H1 (cell line): ENCODE measurements at regions not wholly inside any gene's neighbourhood (a gene's known extent, or its start where the extent isn't known, plus 50 kb on each side); places are given as distances from the start of the nearest gene placed in this dataset.

ENCODE experiments used
- CTCF ChIA-PET: fragments of 300-600 bp; sonication (Branson Sonifier 250); formaldehyde crosslinking; loops from one replicate; lab custom pipeline; 2021; ENCODE audit not compliant: partially characterized antibody; lab: Charles Lee
- POLR2A ChIA-PET: fragments of 300-600 bp; sonication (Branson Sonifier 250); formaldehyde crosslinking; loops from one replicate; lab custom pipeline; 2021; ENCODE audit warnings: inconsistent platforms; ENCODE audit not compliant: partially characterized antibody; lab: Charles Lee
- DNase-seq, 2 experiments: peaks; one replicate each; pipeline versions ENCODE4 v3.0.0 to v3.0.0-alpha.2; 2010 to 2022; ENCODE audit warnings: low spot score in 2 of 2, low read depth in 1 of 2, mixed read lengths in 1 of 2
- FAIRE-seq: peaks from 2 replicates; lab custom pipeline; 2011; peaks lifted over from hg19 to GRCh38; lab: Jason Lieb, UNC
- H2AFZ ChIP-seq: 2 replicates; pipeline ENCODE4 v1.8.1; 2012; ENCODE audit warnings: low read length, inconsistent platforms
- H2AK5ac ChIP-seq: 2 replicates; pipeline ENCODE4 v1.6.1; 2013; ENCODE audit warnings: low read depth, low read length
- H2BK120ac ChIP-seq: replicated peaks from 2 replicates; pipeline ENCODE3; 2013; ENCODE audit warnings: low read depth, low read length, inconsistent platforms
- H2BK12ac ChIP-seq: 2 replicates; pipeline ENCODE4 v1.6.1; 2013; ENCODE audit warnings: low read depth, low read length
- H2BK15ac ChIP-seq: 2 replicates; pipeline ENCODE4 v1.6.1; 2013; ENCODE audit warnings: low read length
- H2BK20ac ChIP-seq: 2 replicates; pipeline ENCODE4 v1.6.1; 2013; ENCODE audit warnings: low read length
- H2BK5ac ChIP-seq: 2 replicates; pipeline ENCODE4 v1.6.1; 2013; ENCODE audit warnings: low read depth, low read length
- H3K14ac ChIP-seq: 2 replicates; pipeline ENCODE4 v1.6.1; 2013; ENCODE audit warnings: inconsistent platforms; ENCODE audit not compliant: insufficient read length
- H3K18ac ChIP-seq: 2 replicates; pipeline ENCODE4 v1.6.1; 2013; ENCODE audit warnings: low read length; ENCODE audit errors: extremely low read depth
- H3K23ac ChIP-seq: 2 replicates; pipeline ENCODE4 v1.6.1; 2013; ENCODE audit warnings: inconsistent platforms; ENCODE audit not compliant: insufficient read length
- H3K23me2 ChIP-seq: 2 replicates; pipeline ENCODE4 v1.6.1; 2013; ENCODE audit warnings: low read depth, low read length
- H3K27ac ChIP-seq: 2 replicates; pipeline ENCODE4 v1.6.1; 2011; ENCODE audit warnings: low read depth, low read length, inconsistent platforms
- H3K27me3 ChIP-seq, 4 experiments: replicated peaks in 1 of 4; 1 replicate in 1 of 4; 2 replicates in 3 of 4; pipeline versions ENCODE4 v1.6.1 to v1.8.1; 2011 to 2013; ENCODE audit warnings: low read length in 3 of 4, mild to moderate bottlenecking in 3 of 4, inconsistent platforms in 2 of 4, mixed read lengths in 2 of 4, moderate library complexity in 1 of 4; ENCODE audit not compliant: control insufficient read depth in 3 of 4, insufficient read depth in 3 of 4; ENCODE audit errors: extremely low read depth in 1 of 4
- H3K36me3 ChIP-seq, 4 experiments: 2 replicates each; pipeline versions ENCODE4 v1.6.1 to v1.8.1; 2011 to 2013; ENCODE audit warnings: mild to moderate bottlenecking in 4 of 4, low read length in 3 of 4, moderate library complexity in 2 of 4, control low read depth in 1 of 4, inconsistent platforms in 1 of 4; ENCODE audit not compliant: insufficient read depth in 4 of 4, control insufficient read depth in 2 of 4
- H3K4ac ChIP-seq: replicated peaks from 2 replicates; pipeline ENCODE3; 2013; ENCODE audit warnings: low read length, low read depth, mixed read lengths, inconsistent platforms; ENCODE audit not compliant: insufficient read length
- H3K4me1 ChIP-seq, 4 experiments: replicated peaks in 1 of 4; 1 replicate in 1 of 4; 2 replicates in 3 of 4; pipeline versions ENCODE4 v1.6.1 to v1.8.1; 2011 to 2013; ENCODE audit warnings: low read length in 3 of 4, inconsistent platforms in 2 of 4, mixed read lengths in 1 of 4; ENCODE audit not compliant: insufficient read depth in 4 of 4, control insufficient read depth in 3 of 4
- H3K4me2 ChIP-seq, 2 experiments: 2 replicates each; pipeline versions ENCODE4 v1.6.1 to v1.8.1; 2011 to 2013; ENCODE audit warnings: low read depth in 2 of 2, low read length in 2 of 2, control low read depth in 1 of 2, inconsistent platforms in 1 of 2, mild to moderate bottlenecking in 1 of 2; ENCODE audit not compliant: insufficient read depth in 1 of 2
- H3K4me3 ChIP-seq, 4 experiments: fragments of 200-600, 300-600 bp in 1 of 4; sonication (generic), shearing (Covaris generic), sonication (Bioruptor Twin) in 1 of 4; 2 replicates each; pipeline versions ENCODE4 v1.5.1 to v1.8.1; 2011 to 2016; ENCODE audit warnings: low read length in 4 of 4, low read depth in 3 of 4, control low read depth in 2 of 4, inconsistent platforms in 2 of 4, mild to moderate bottlenecking in 2 of 4, mixed read lengths in 1 of 4, moderate library complexity in 1 of 4; ENCODE audit not compliant: insufficient read depth in 2 of 4; ENCODE audit errors: extremely low read depth in 1 of 4
- H3K56ac ChIP-seq: replicated peaks from 2 replicates; pipeline ENCODE3; 2013; ENCODE audit warnings: low read depth, mild to moderate bottlenecking, mixed read lengths, low read length, inconsistent platforms; ENCODE audit not compliant: insufficient read length
- H3K79me1 ChIP-seq: 2 replicates; pipeline ENCODE4 v1.6.1; 2013; ENCODE audit warnings: low read depth, low read length, control low read depth
- H3K79me2 ChIP-seq, 2 experiments: 2 replicates each; pipeline versions ENCODE4 v1.6.1 to v1.8.1; 2012 to 2013; ENCODE audit warnings: low read length in 2 of 2, mild to moderate bottlenecking in 2 of 2, inconsistent platforms in 1 of 2; ENCODE audit not compliant: insufficient read depth in 2 of 2, control insufficient read depth in 1 of 2
- H3K9ac ChIP-seq, 4 experiments: replicated peaks in 1 of 4; 1 replicate in 1 of 4; 2 replicates in 3 of 4; pipeline versions ENCODE4 v1.6.1 to v1.8.1; 2011 to 2013; ENCODE audit warnings: low read depth in 3 of 4, low read length in 3 of 4, control low read depth in 2 of 4, mild to moderate bottlenecking in 2 of 4, moderate library complexity in 2 of 4, inconsistent platforms in 1 of 4; ENCODE audit errors: extremely low read depth in 1 of 4
- H3K9me3 ChIP-seq, 2 experiments: 2 replicates each; pipeline versions ENCODE4 v1.6.1 to v1.8.1; 2012 to 2013; ENCODE audit warnings: mild to moderate bottlenecking in 2 of 2, moderate library complexity in 2 of 2, control low read depth in 1 of 2, inconsistent platforms in 1 of 2, low read depth in 1 of 2, low read length in 1 of 2, mixed read lengths in 1 of 2; ENCODE audit not compliant: insufficient read depth in 2 of 2
- H4K20me1 ChIP-seq, 2 experiments: replicated peaks in 1 of 2; 2 replicates each; pipeline versions ENCODE3 to v1.8.1; 2011 to 2013; ENCODE audit warnings: inconsistent platforms in 2 of 2, low read length in 2 of 2, mild to moderate bottlenecking in 1 of 2; ENCODE audit not compliant: insufficient read depth in 2 of 2, control insufficient read depth in 1 of 2
- H4K5ac ChIP-seq: 2 replicates; pipeline ENCODE4 v1.6.1; 2013; ENCODE audit warnings: low read length, low read depth, mixed read lengths, inconsistent platforms; ENCODE audit not compliant: insufficient read length
- H4K8ac ChIP-seq: 2 replicates; pipeline ENCODE4 v1.8.0; 2013; ENCODE audit warnings: mild to moderate bottlenecking, moderate library complexity, low read length, inconsistent platforms; ENCODE audit not compliant: insufficient read depth; ENCODE audit errors: extremely low read depth
- H4K91ac ChIP-seq: replicated peaks from 2 replicates; pipeline ENCODE3; 2013; ENCODE audit warnings: low read length, mixed read lengths, inconsistent platforms; ENCODE audit not compliant: insufficient read length
- TAF1 ChIP-seq: IDR thresholded peaks from 2 replicates; pipeline ENCODE4 v1.6.1; 2011; ENCODE audit warnings: mild to moderate bottlenecking, low read depth, low read length
- WGBS, 2 experiments: shearing (Covaris generic) in 1 of 2; methylation state at CpG; one replicate each; pipeline versions ENCODE4 v1.1.6 to v1.1.7; 2013 to 2015; ENCODE audit warnings: low lambda C conversion rate in 2 of 2, mixed read lengths in 2 of 2, inconsistent platforms in 1 of 2, low coverage in 1 of 2, missing lambda C conversion rate in 1 of 2; ENCODE audit not compliant: insufficient replicate concordance in 2 of 2, insufficient coverage in 1 of 2, insufficient read length in 1 of 2; ENCODE audit errors: extremely low coverage in 1 of 2, missing lambda C conversion rate in 1 of 2; 5-methylcytosine and 5-hydroxymethylcytosine counted together

GRCh38 chr14:40386433-40386832, 954.2 kb upstream of the FBXO33 start:
- Histone ChIP-seq H2AK5ac (no peak overlapping the region), H3K27ac (no peak overlapping the region), H3K9ac (no peak overlapping the region), H2AFZ (no peak overlapping the region), H2BK20ac (no peak overlapping the region), H3K4me1 (no peaks in the 10 kb centered on the region), H3K9me3 (no peaks in the 10 kb centered on the region), H3K27me3 (no peaks in the 10 kb centered on the region), H3K4me2 (no peak overlapping the region), H3K79me2 (no peaks in the 10 kb centered on the region), H3K14ac (no peak overlapping the region), H2BK120ac (no peak overlapping the region), H3K18ac (no peak overlapping the region), H4K5ac (no peak overlapping the region), H3K23me2 (no peaks in the 10 kb centered on the region), H3K36me3 (no peaks in the 10 kb centered on the region), H4K91ac (no peak overlapping the region), H3K4me3 (no peak overlapping the region), H3K79me1 (no peaks in the 10 kb centered on the region), H2BK15ac (no peak overlapping the region), H3K56ac (no peak overlapping the region), H4K8ac (no peak overlapping the region), H4K20me1 (no peaks in the 10 kb centered on the region), H2BK5ac (no peak overlapping the region), H3K4ac (no peak overlapping the region), H2BK12ac (no peak overlapping the region), H3K23ac (no peak overlapping the region)
- DNase-seq (no peak), FAIRE-seq (no peak)
- POLR2A ChIA-PET: no interaction called here
- 84% methylated on average over 1 of the region's 1 CpG; no CpG with 5 or more reads in 1 of the 2 experiments for WGBS, 2 experiments
- TF ChIP-seq TAF1: no peak
- CTCF ChIA-PET: interaction anchor here (1.6 kb wide), 1 partner anchor 31 kb away, joined by 3 read pairs; no protein-coding TSS in a partner anchor
